ENCODE measurements at regions not wholly inside any gene's neighbourhood (a gene's known extent, or its start where the extent isn't known, plus 50 kb on each side); places are given as distances from the start of the nearest gene placed in this dataset.

DNA sequence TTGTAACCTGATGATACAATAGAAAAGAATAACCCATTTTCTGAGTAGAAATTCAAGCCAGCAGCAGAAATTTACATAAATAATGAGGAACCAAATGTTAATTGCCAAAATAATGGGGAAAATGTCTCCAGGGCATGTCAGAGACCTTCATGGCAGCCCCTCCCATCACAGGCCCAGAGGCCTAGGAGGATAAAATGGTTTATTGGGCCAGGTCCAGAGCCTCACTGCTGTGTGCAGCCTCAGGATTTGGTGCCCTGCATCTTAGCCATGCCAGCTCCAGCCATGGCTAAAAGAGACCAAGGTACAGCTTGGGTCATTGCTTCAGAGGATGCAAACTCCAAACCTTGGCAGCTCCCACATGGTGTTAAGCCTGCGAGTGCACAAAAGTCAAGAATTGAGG lies 352.1 kb upstream of the MEIS2 start:
- no peak overlapping the region for H3K27ac ChIP-seq
- H3K9me3 ChIP-seq, result no peaks in the 10 kb centered on the region
- H3K4me3 ChIP-seq, result no peak overlapping the region
- intact Hi-C loops (cut with DNase I), result no loop called here
- TF ChIP-seq, protein P1, sequence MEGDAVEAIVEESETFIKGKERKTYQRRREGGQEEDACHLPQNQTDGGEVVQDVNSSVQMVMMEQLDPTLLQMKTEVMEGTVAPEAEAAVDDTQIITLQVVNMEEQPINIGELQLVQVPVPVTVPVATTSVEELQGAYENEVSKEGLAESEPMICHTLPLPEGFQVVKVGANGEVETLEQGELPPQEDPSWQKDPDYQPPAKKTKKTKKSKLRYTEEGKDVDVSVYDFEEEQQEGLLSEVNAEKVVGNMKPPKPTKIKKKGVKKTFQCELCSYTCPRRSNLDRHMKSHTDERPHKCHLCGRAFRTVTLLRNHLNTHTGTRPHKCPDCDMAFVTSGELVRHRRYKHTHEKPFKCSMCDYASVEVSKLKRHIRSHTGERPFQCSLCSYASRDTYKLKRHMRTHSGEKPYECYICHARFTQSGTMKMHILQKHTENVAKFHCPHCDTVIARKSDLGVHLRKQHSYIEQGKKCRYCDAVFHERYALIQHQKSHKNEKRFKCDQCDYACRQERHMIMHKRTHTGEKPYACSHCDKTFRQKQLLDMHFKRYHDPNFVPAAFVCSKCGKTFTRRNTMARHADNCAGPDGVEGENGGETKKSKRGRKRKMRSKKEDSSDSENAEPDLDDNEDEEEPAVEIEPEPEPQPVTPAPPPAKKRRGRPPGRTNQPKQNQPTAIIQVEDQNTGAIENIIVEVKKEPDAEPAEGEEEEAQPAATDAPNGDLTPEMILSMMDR (IDR thresholded peaks at IDR 0.05), result no peak
- no peak for TF ChIP-seq POLR2AphosphoS5 (IDR thresholded peaks at IDR 0.05; ENCODE audit: insufficient read depth in 1 of 2, low read depth in 1 of 2)
- no peak for TF ChIP-seq POLR2A (IDR thresholded peaks at IDR 0.05)
- no peaks in the 10 kb centered on the region for H3K36me3 ChIP-seq
- H3K27me3 ChIP-seq, result no peaks in the 10 kb centered on the region
- DNase-seq (ENCODE audit: extremely low spot score in 2 of 2), result no peak
- H3K4me1 ChIP-seq, result no peaks in the 10 kb centered on the region

DNA sequence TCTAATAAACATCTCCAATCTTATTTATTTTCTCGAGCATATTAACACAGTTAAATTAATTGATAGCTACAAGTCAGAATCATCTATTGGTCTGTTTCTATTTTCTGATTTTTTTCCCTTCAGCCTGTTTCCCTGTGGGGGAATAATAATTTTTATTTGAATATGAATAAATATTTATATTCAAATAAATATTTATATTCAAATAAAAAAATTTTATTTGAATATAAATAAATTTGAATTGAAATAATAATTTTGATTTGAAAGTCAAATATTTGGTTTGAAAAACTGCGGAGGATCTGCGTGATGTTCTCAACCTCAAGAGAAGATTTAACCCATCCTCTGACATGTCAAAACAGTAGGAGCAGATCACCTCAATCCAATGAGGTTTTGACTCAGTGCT lies 380.1 kb upstream of the MEIS2 start:
- Histone ChIP-seq H3K4me3 (no peak overlapping the region), H3K4me1 (no peaks in the 10 kb centered on the region), H3K9me3 (no peaks in the 10 kb centered on the region), H3K27ac (no peak overlapping the region), H3K36me3 (no peaks in the 10 kb centered on the region), H3K27me3 (no peaks in the 10 kb centered on the region)
- intact Hi-C loops (cut with DNase I), result no loop called here
- TF ChIP-seq, protein P1 (IDR thresholded peaks at IDR 0.05), result no peak
- TF ChIP-seq POLR2A (IDR thresholded peaks at IDR 0.05), result no peak
- TF ChIP-seq POLR2AphosphoS5 (IDR thresholded peaks at IDR 0.05; ENCODE audit: insufficient read depth in 1 of 2, low read depth in 1 of 2), result no peak
- DNase-seq (ENCODE audit: extremely low spot score in 2 of 2), result no peak

GRCh38 chr15:37481126-37481525 lies 380.8 kb upstream of the MEIS2 start:
- Histone ChIP-seq H3K4me1 (no peaks in the 10 kb centered on the region), H3K9me3 (no peaks in the 10 kb centered on the region), H3K36me3 (no peaks in the 10 kb centered on the region), H3K27me3 (no peaks in the 10 kb centered on the region), H3K27ac (no peak overlapping the region), H3K4me3 (no peak overlapping the region)
- intact Hi-C loops (cut with DNase I), result no loop called here
- TF ChIP-seq POLR2AphosphoS5 (IDR thresholded peaks at IDR 0.05; ENCODE audit: insufficient read depth in 1 of 2, low read depth in 1 of 2), result no peak
- no peak for DNase-seq (ENCODE audit: extremely low spot score in 2 of 2)

DNA sequence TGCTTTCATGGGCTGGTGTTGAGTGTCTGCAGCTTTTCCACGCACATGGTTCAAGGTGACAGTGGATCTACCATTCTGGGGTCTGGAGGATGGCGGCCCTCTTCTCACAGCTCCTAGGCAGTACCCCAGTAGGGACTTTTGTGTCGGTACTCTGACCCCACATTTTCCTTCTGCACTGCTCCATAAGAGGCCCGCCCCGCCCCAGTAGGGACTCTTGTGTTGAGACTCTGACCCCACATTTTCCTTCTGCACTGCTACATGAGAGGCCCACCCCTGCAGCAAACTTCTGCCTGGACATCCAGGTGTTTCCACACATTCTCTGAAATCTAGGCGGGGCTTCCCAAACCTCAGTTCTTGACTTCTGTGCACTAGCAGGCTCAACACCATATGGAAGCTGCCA lies 383.4 kb upstream of the MEIS2 start:
- TF ChIP-seq, protein P1 (IDR thresholded peaks at IDR 0.05), result no peak
- TF ChIP-seq POLR2A (IDR thresholded peaks at IDR 0.05), result no peak
- intact Hi-C loops (cut with DNase I), result no loop called here
- Histone ChIP-seq H3K4me3 (no peak overlapping the region), H3K9me3 (no peaks in the 10 kb centered on the region), H3K36me3 (no peaks in the 10 kb centered on the region), H3K27me3 (no peaks in the 10 kb centered on the region), H3K4me1 (no peaks in the 10 kb centered on the region), H3K27ac (no peak overlapping the region)
- DNase-seq (ENCODE audit: extremely low spot score in 2 of 2), result no peak

- no peak overlapping the region for H3K4me3 ChIP-seq
- no peak for DNase-seq (ENCODE audit: extremely low spot score in 2 of 2)
- no peaks in the 10 kb centered on the region for H3K27me3 ChIP-seq
- H3K9me3 ChIP-seq, result no peaks in the 10 kb centered on the region
- intact Hi-C loops (cut with DNase I), result no loop called here
- H3K4me1 ChIP-seq, result no peaks in the 10 kb centered on the region
- H3K36me3 ChIP-seq, result no peaks in the 10 kb centered on the region
- TF ChIP-seq, protein P1 (IDR thresholded peaks at IDR 0.05), result no peak
- TF ChIP-seq POLR2A (IDR thresholded peaks at IDR 0.05), result no peak
- no peak for TF ChIP-seq POLR2AphosphoS5 (IDR thresholded peaks at IDR 0.05; ENCODE audit: insufficient read depth in 1 of 2, low read depth in 1 of 2)
- H3K27ac ChIP-seq, result no peak overlapping the region
These were observed 384.7 kb upstream of the MEIS2 start for GRCh38 chr15:37485056-37485455.

GRCh38 chr15:37490707-37491106 lies 390.4 kb upstream of the MEIS2 start:
- no peak overlapping the region for H3K27ac ChIP-seq
- H3K4me3 ChIP-seq, result no peak overlapping the region
- H3K4me1 ChIP-seq, result no peaks in the 10 kb centered on the region
- no peak for DNase-seq (ENCODE audit: extremely low spot score in 2 of 2)
- intact Hi-C loops (cut with DNase I), result no loop called here
- no peaks in the 10 kb centered on the region for H3K27me3 ChIP-seq
- TF ChIP-seq POLR2AphosphoS5 (IDR thresholded peaks at IDR 0.05; ENCODE audit: insufficient read depth in 1 of 2, low read depth in 1 of 2) (no peak), POLR2A (IDR thresholded peaks at IDR 0.05) (no peak)
- TF ChIP-seq, protein P1 (IDR thresholded peaks at IDR 0.05), result no peak
- H3K36me3 ChIP-seq, result no peaks in the 10 kb centered on the region
- no peaks in the 10 kb centered on the region for H3K9me3 ChIP-seq

Measured in vagina (tissue), 2 donors.